H9 (cell line): ENCODE measurements at regions not wholly inside any gene's neighbourhood (a gene's known extent, or its start where the extent isn't known, plus 50 kb on each side); places are given as distances from the start of the nearest gene placed in this dataset.

Experiments used
- DNase-seq: peaks from one replicate; pipeline ENCODE4 v3.0.0-alpha.2; 2017
- H2AFZ ChIP-seq: one replicate; pipeline ENCODE4 v1.6.1; 2013; ENCODE audit warnings: mild to moderate bottlenecking, low read length, control low read depth, moderate library complexity
- H2AK5ac ChIP-seq: 2 replicates; pipeline ENCODE4 v1.6.1; 2013; ENCODE audit warnings: low read length, control low read depth, mixed read lengths; ENCODE audit not compliant: insufficient read length
- H2BK120ac ChIP-seq: one replicate; pipeline ENCODE4 v1.6.1; 2013; ENCODE audit warnings: low read depth, mild to moderate bottlenecking, low read length, control low read depth, inconsistent platforms; ENCODE audit not compliant: poor library complexity, severe bottlenecking
- H2BK12ac ChIP-seq: 2 replicates; pipeline ENCODE4 v1.6.1; 2013; ENCODE audit warnings: low read length, control low read depth, mixed read lengths, low read depth; ENCODE audit not compliant: insufficient read length
- H2BK15ac ChIP-seq: 2 replicates; pipeline ENCODE4 v1.6.1; 2013; ENCODE audit warnings: low read depth, low read length, control low read depth
- H2BK20ac ChIP-seq: one replicate; pipeline ENCODE4 v1.6.1; 2013; ENCODE audit warnings: low read depth, mild to moderate bottlenecking, low read length, control low read depth, inconsistent platforms; ENCODE audit not compliant: poor library complexity, severe bottlenecking
- H2BK5ac ChIP-seq: 2 replicates; pipeline ENCODE4 v1.6.1; 2013; ENCODE audit warnings: low read length, control low read depth, mixed read lengths; ENCODE audit not compliant: insufficient read length
- H3K14ac ChIP-seq: 2 replicates; pipeline ENCODE4 v1.6.1; 2013; ENCODE audit warnings: low read length, control low read depth; ENCODE audit not compliant: insufficient read depth
- H3K18ac ChIP-seq: 2 replicates; pipeline ENCODE4 v1.6.1; 2013; ENCODE audit warnings: low read depth, mild to moderate bottlenecking, mixed read lengths, low read length, control low read depth; ENCODE audit not compliant: insufficient read length
- H3K23ac ChIP-seq: 2 replicates; pipeline ENCODE4 v1.6.1; 2013; ENCODE audit warnings: low read length, control low read depth, mixed read lengths, low read depth; ENCODE audit not compliant: insufficient read length
- H3K23me2 ChIP-seq: 2 replicates; pipeline ENCODE4 v1.6.1; 2013; ENCODE audit warnings: low read depth, mild to moderate bottlenecking, mixed read lengths, low read length, control low read depth; ENCODE audit not compliant: insufficient read length, poor library complexity, severe bottlenecking
- H3K27ac ChIP-seq: 2 replicates; pipeline ENCODE4 v1.5.1; 2013; ENCODE audit warnings: low read length, control low read depth, mixed read lengths, low read depth; ENCODE audit not compliant: insufficient read length
- H3K27me3 ChIP-seq: 2 replicates; pipeline ENCODE4 v1.6.1; 2013; ENCODE audit warnings: low read length, control low read depth, inconsistent platforms; ENCODE audit not compliant: insufficient read depth
- H3K4ac ChIP-seq: 2 replicates; pipeline ENCODE4 v1.6.1; 2013; ENCODE audit warnings: low read depth, mild to moderate bottlenecking, control low read depth, inconsistent platforms, low read length, moderate library complexity
- H3K4me1 ChIP-seq: 2 replicates; pipeline ENCODE4 v1.6.1; 2013; ENCODE audit warnings: low read length, control low read depth, inconsistent platforms; ENCODE audit not compliant: insufficient read depth
- H3K4me2 ChIP-seq: 2 replicates; pipeline ENCODE4 v1.6.1; 2013; ENCODE audit warnings: low read length, control low read depth, mixed read lengths; ENCODE audit not compliant: insufficient read length, insufficient read depth
- H3K56ac ChIP-seq: 2 replicates; pipeline ENCODE4 v1.6.1; 2013; ENCODE audit warnings: low read depth, mild to moderate bottlenecking, mixed read lengths, low read length, control low read depth; ENCODE audit not compliant: insufficient read length
- H3K79me1 ChIP-seq: 2 replicates; pipeline ENCODE4 v1.6.1; 2013; ENCODE audit warnings: low read depth, mild to moderate bottlenecking, moderate library complexity, low read length, control low read depth, inconsistent platforms; ENCODE audit not compliant: insufficient read depth, poor library complexity, severe bottlenecking
- H3K79me2 ChIP-seq: 2 replicates; pipeline ENCODE4 v1.6.1; 2013; ENCODE audit warnings: low read length, control low read depth, inconsistent platforms; ENCODE audit not compliant: insufficient read depth
- H3K9ac ChIP-seq: 2 replicates; pipeline ENCODE4 v1.6.1; 2013; ENCODE audit warnings: low read length, control low read depth, mixed read lengths; ENCODE audit not compliant: insufficient read length; ENCODE audit errors: extremely low read depth
- H3K9me3 ChIP-seq: one replicate; pipeline ENCODE4 v1.6.1; 2013; ENCODE audit warnings: low read depth, low read length, inconsistent platforms; ENCODE audit not compliant: control insufficient read depth
- H3T11ph ChIP-seq: one replicate; pipeline ENCODE4 v1.6.1; 2013; ENCODE audit warnings: mild to moderate bottlenecking, low read length, control low read depth, inconsistent platforms
- H4K20me1 ChIP-seq: one replicate; pipeline ENCODE4 v1.6.1; 2013; ENCODE audit not compliant: control insufficient read depth, insufficient read length, insufficient read depth
- H4K5ac ChIP-seq: 2 replicates; pipeline ENCODE4 v1.6.1; 2013; ENCODE audit warnings: low read depth, mild to moderate bottlenecking, mixed read lengths, low read length, control low read depth; ENCODE audit not compliant: insufficient read length
- H4K8ac ChIP-seq: replicated peaks from 2 replicates; pipeline ENCODE4 v1.6.1; 2013; ENCODE audit warnings: low read length, control low read depth, mixed read lengths, low read depth; ENCODE audit not compliant: insufficient read length
- H4K91ac ChIP-seq: 2 replicates; pipeline ENCODE4 v1.6.1; 2013; ENCODE audit warnings: low read depth, mild to moderate bottlenecking, moderate library complexity, mixed read lengths, low read length, control low read depth; ENCODE audit not compliant: insufficient read length
- H3K27ac Mint-ChIP-seq, 3 experiments: 2 replicates in 2 of 3; 3 replicates in 1 of 3; pipeline ENCODE4 v1.8.0; 2020 to 2021; ENCODE audit warnings: mixed read lengths in 3 of 3, mild to moderate bottlenecking in 1 of 3, moderate library complexity in 1 of 3
- H3K27me3 Mint-ChIP-seq: 2 replicates; pipeline ENCODE4 v1.8.0; 2021; ENCODE audit warnings: low read depth, mild to moderate bottlenecking, moderate library complexity, mixed read lengths
- H3K36me3 Mint-ChIP-seq, 3 experiments: 2 replicates in 2 of 3; 3 replicates in 1 of 3; pipeline ENCODE4 v1.8.0; 2020 to 2021; ENCODE audit warnings: low read depth in 3 of 3, mixed read lengths in 3 of 3; ENCODE audit not compliant: insufficient read depth in 1 of 3
- H3K4me1 Mint-ChIP-seq, 2 experiments: 2 replicates each; pipeline ENCODE4 v1.8.0; 2020; ENCODE audit warnings: mixed read lengths in 2 of 2
- H3K4me3 Mint-ChIP-seq, 2 experiments: 2 replicates in 1 of 2; 3 replicates in 1 of 2; pipeline ENCODE4 v1.8.0; 2020 to 2021; ENCODE audit warnings: mild to moderate bottlenecking in 2 of 2, mixed read lengths in 2 of 2, moderate library complexity in 1 of 2
- H3K9me3 Mint-ChIP-seq, 2 experiments: 2 replicates in 1 of 2; 3 replicates in 1 of 2; pipeline ENCODE4 v1.8.0; 2020; ENCODE audit warnings: mild to moderate bottlenecking in 2 of 2, mixed read lengths in 2 of 2, moderate library complexity in 1 of 2
- CTCF ChIP-seq: fragments of 200-600 bp; sonication (generic); conservative IDR thresholded peaks from 3 replicates; pipeline ENCODE4 v1.8.0; 2021; ENCODE audit warnings: antibody characterized with exemption, mild to moderate bottlenecking
- WGBS: extraction: QIAGEN DNeasy Blood & Tissue Kit; methylation state at CpG from one replicate; pipeline ENCODE4 v1.1.7; 2013; ENCODE audit warnings: missing lambda C conversion rate, low lambda C conversion rate, mixed read lengths; ENCODE audit not compliant: insufficient read length; ENCODE audit errors: extremely low coverage; 5-methylcytosine and 5-hydroxymethylcytosine counted together

- H3K79me1 ChIP-seq: no peaks in the 10 kb centered on the region
- H3K79me2 ChIP-seq: 0 out of 2 replicates have a peak, but pooled peaks cover 2% of the 10 kb centered on the region
- Mint-ChIP-seq H3K4me1 (peaks cover 13 to 23% of the 10 kb centered on the region in 2 experiments), H3K27me3 (no peaks in the 10 kb centered on the region), H3K9me3 (peaks cover 2 to 3% of the 10 kb centered on the region in 2 experiments), H3K4me3 (no peak overlapping the region), H3K27ac (peak overlapping the region in 2 of 3 experiments; percentile 36 to 61; a peak in 2 of 7 replicates), H3K36me3 (peaks cover 0 to 3% (median 2%) of the 10 kb centered on the region in 3 experiments; a peak in 3 of 7 replicates)
- no peak for TF ChIP-seq CTCF
- no peak overlapping the region for H3K9ac ChIP-seq
- H2BK5ac ChIP-seq: no peak overlapping the region
- no peak overlapping the region for H3K4ac ChIP-seq
- H2AK5ac ChIP-seq: no peak overlapping the region
- H4K20me1 ChIP-seq: no peaks in the 10 kb centered on the region
- no CpG with 5 or more reads among the region's 4 CpGs for WGBS
- no peaks in the 10 kb centered on the region for H3K27me3 ChIP-seq
- H3K56ac ChIP-seq: no peak overlapping the region
- no peaks in the 10 kb centered on the region; the same call in 1 of the 2 replicates for H3K4me1 ChIP-seq
- H3T11ph ChIP-seq: no peak overlapping the region
- H3K14ac ChIP-seq: no peak overlapping the region
- H4K5ac ChIP-seq: no peak overlapping the region
- H2BK120ac ChIP-seq: no peak overlapping the region
- no peaks in the 10 kb centered on the region for H3K9me3 ChIP-seq
- no peaks in the 10 kb centered on the region for H3K23me2 ChIP-seq
- H3K4me2 ChIP-seq: no peak overlapping the region
- DNase-seq: no peak
- H2BK12ac ChIP-seq: no peak overlapping the region
- no peak overlapping the region for H2AFZ ChIP-seq
- H3K23ac ChIP-seq: no peak overlapping the region
- H2BK20ac ChIP-seq: no peak overlapping the region
- H4K91ac ChIP-seq: no peak overlapping the region
- H2BK15ac ChIP-seq: no peak overlapping the region
- H3K27ac ChIP-seq: no peak overlapping the region
- no peak overlapping the region for H3K18ac ChIP-seq
- H4K8ac ChIP-seq: no peak overlapping the region
Measured at GRCh38 chr2:62292190-62292589, 96.3 kb downstream of the B3GNT2 start.
